Muscle of leg (tissue), 3 donors: ENCODE measurements at regions not wholly inside any gene's neighbourhood (a gene's known extent, or its start where the extent isn't known, plus 50 kb on each side); places are given as distances from the start of the nearest gene placed in this dataset.
"Not testable (repeated sequence)": the region's sequence is repeated elsewhere in the genome, so short reads cannot be mapped to it uniquely, and the experiment has no call there.

ENCODE experiments used
- DNase-seq: peaks from one replicate; pipeline ENCODE4 v3.0.0; 2013
- H3K27ac ChIP-seq: one replicate; pipeline ENCODE4 v1.5.1; 2013; ENCODE audit warnings: mild to moderate bottlenecking, low read length, control low read depth
- H3K27me3 ChIP-seq: one replicate; pipeline ENCODE4 v1.6.1; 2013; ENCODE audit warnings: low read length; ENCODE audit not compliant: control insufficient read depth, insufficient read depth
- H3K36me3 ChIP-seq: one replicate; pipeline ENCODE4 v1.6.1; 2013; ENCODE audit warnings: low read length; ENCODE audit not compliant: control insufficient read depth, insufficient read depth
- H3K4me1 ChIP-seq: one replicate; pipeline ENCODE4 v1.6.1; 2013; ENCODE audit warnings: low read length; ENCODE audit not compliant: control insufficient read depth, insufficient read depth
- H3K4me3 ChIP-seq: one replicate; pipeline ENCODE4 v1.5.1; 2013; ENCODE audit warnings: low read length, control low read depth
- H3K9me3 ChIP-seq: replicated peaks from 2 replicates; pipeline ENCODE4 v1.6.1; 2013; ENCODE audit warnings: low read depth, low read length; ENCODE audit not compliant: control insufficient read depth
- WGBS: methylation state at CpG from one replicate; pipeline ENCODE4 v1.1.5; 2013; ENCODE audit warnings: missing lambda C conversion rate; ENCODE audit not compliant: insufficient coverage; 5-methylcytosine and 5-hydroxymethylcytosine counted together

DNA sequence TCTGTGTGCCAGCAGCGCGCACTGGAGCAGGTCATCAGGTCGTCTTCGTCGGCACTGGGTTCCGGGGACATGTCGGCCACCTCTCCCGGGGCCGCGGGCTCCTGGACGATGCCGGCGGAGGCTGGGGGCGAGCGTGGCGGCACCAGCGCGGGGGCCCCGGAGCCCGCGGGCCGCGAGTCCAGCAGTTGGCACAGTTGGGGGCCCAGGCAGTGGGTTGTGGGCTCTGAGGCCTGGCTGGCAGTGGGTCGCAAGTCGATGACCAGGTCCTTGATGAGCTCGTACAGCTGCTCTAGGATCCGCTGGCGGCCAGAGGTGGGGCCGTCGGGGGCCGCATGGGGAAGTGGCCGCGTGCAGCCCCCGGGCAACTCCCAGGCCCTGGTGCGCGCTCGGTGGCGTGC is 300.5 kb downstream of the CCDC74A start:
- Histone ChIP-seq H3K27me3 (no peaks in the 10 kb centered on the region), H3K27ac (no peak overlapping the region), H3K4me3 (no peak overlapping the region), H3K36me3 (no peaks in the 10 kb centered on the region), H3K9me3 (no peaks in the 10 kb centered on the region), H3K4me1 (no peaks in the 10 kb centered on the region)
- WGBS = 95% methylated on average over 24 of the region's 38 CpGs
- DNase-seq = no peak

- not testable (repeated sequence) for H3K27me3 ChIP-seq, DNase-seq, H3K4me3 ChIP-seq, H3K4me1 ChIP-seq, H3K36me3 ChIP-seq, H3K27ac ChIP-seq, H3K9me3 ChIP-seq
- WGBS = 91% methylated on average over 66 of the region's 72 CpGs
These were observed 301.2 kb downstream of the CCDC74A start for GRCh38 chr2:131828633-131829455.

DNA sequence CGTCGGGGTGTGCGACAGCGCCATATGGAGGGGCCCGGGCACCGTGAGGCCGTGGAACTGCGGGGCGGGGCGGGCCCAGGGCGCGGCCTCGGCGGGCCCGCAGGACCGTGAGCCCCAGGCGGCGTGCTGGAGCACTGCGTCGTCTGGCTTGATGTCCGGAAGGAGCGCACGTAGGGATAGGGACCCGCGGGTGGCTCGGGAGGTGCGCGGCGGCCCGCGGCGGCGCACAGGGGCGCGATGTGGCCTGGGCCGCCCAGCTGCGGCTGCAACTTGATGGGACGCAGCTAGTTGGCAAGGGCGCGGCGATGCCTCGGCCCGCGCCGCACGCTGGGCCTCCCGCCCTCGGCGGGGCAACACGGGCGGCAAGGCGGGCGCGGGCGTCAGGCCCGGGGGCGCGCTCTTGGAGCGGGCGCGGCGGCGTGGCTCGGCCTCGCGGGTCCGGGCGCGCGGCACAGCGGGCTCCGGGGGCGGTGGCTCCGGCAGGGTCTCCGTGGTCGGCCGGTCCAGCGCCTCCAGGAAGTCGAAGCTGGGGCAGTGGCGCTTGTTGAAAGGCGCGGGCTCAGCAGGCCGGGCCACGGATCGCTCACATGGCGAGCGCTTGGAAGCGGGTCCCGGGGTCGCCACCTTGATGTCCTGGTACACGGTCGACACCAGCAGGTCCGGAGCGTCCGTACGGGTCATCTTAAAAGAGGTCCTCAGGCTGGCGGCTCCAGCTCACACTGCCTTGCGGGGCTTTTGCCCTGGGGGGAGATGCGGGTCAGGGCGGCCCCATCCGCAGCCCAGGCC is 302.0 kb downstream of the CCDC74A start:
- not testable (repeated sequence) for H3K4me1 ChIP-seq, H3K27ac ChIP-seq, H3K36me3 ChIP-seq, H3K4me3 ChIP-seq, H3K9me3 ChIP-seq, DNase-seq, H3K27me3 ChIP-seq
- 20% methylated on average over 100 of the region's 101 CpGs for WGBS

DNA sequence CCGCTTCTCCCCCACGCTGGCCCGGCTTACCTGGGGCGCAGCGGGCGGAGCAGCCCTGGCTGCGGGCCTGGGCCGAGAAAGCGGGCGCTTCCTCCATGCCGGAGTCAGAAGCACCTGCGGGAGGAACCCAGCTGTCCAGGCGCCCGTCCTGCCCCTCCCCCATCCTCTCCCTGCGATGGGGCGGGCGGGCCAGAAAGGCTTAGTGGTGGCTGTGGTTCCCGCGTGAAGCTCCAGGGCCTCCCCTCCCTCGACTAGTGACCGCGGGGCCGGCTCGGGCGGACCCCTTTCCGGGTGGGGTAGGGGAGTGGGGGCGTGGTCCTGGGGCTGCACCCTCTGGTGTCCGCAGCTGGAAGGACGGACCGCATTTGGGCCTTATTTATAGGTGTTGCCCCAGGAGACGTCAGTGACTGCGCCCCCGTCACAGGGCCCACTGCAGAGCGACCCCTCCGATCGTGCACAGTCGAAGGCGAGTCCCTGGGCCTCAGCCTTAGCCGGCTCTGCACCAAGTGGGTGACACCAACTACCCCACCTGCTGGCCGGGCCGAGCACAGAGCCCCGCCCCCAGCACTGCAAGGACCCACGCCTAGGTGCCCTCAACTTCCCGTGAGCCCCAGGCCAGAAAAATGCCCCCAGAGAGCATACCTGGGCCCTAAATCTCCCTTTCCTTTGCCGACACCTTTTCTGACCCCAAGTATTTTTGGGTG is 302.7 kb downstream of the CCDC74A start:
- not testable (repeated sequence) for H3K4me1 ChIP-seq, H3K27me3 ChIP-seq, H3K4me3 ChIP-seq, H3K36me3 ChIP-seq, DNase-seq, H3K9me3 ChIP-seq, H3K27ac ChIP-seq
- WGBS = 76% methylated on average over 25 of the region's 45 CpGs

DNA sequence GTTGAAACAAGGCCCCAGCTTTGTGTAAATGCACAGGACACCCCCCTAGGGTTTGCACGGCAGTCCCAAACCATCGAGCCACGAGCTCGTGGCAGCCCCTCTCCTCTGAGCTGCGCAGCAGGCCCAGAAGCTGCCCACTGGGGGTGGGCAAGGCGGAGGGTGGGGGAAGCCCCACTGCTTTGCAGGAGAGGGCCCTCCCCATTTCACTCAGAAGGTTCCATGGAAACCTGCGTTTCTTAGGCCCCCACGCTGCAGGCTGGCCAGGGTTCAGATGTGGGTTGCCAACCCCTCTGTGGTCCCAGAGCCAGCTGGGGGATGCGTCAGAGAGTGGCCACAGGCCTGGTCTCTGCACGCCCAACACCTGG is 303.2 kb downstream of the CCDC74A start:
- not testable (repeated sequence) for H3K27me3 ChIP-seq, H3K27ac ChIP-seq
- 58% methylated on average over 2 of the region's 10 CpGs for WGBS

DNA sequence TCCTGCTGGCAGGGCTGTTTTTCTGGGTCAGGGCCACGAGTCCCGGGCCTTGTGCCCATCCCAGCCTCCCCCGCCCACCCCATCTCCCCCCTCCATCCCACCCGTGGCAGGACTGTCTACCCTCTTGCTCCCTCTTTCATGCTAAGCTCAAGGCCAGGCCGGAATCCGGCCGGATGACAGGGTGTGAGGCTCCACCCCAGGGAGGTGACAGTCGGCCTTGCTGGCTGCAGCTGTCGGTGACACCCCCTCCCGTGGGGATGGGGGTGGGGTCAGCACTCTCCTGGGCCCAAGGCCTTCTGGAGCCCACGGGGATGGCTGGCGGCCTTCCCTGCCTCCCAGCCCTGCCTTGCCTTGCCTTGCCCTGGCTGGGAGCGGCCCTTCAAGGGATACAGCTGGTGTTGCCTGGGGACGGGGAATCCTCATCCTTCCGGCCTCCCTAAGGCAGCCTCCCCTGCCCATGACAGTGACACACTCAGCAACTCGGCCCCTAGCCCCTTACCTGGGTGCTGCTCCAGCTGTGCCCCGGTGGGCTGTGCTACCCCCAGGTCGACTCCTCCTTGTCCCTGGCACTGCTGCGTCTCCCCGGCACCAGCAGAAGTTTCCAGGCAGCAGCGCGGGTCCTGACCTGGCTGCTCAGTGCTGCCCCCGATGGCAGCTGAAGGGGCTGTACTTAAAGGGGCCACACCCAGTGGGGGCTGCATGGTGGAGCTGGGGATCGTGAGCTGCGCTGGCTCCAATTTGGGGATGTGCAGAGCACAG is 303.9 kb downstream of the CCDC74A start:
- 45% methylated on average over 15 of the region's 25 CpGs for WGBS
- H3K4me1 ChIP-seq, H3K27me3 ChIP-seq, H3K4me3 ChIP-seq, H3K9me3 ChIP-seq, H3K36me3 ChIP-seq, H3K27ac ChIP-seq, DNase-seq: not testable (repeated sequence)

More for the DNA sequence above, 303.2 kb downstream of the CCDC74A start:
- H3K4me1 ChIP-seq, H3K9me3 ChIP-seq, H3K4me3 ChIP-seq, DNase-seq, H3K36me3 ChIP-seq: not testable (repeated sequence)

DNA sequence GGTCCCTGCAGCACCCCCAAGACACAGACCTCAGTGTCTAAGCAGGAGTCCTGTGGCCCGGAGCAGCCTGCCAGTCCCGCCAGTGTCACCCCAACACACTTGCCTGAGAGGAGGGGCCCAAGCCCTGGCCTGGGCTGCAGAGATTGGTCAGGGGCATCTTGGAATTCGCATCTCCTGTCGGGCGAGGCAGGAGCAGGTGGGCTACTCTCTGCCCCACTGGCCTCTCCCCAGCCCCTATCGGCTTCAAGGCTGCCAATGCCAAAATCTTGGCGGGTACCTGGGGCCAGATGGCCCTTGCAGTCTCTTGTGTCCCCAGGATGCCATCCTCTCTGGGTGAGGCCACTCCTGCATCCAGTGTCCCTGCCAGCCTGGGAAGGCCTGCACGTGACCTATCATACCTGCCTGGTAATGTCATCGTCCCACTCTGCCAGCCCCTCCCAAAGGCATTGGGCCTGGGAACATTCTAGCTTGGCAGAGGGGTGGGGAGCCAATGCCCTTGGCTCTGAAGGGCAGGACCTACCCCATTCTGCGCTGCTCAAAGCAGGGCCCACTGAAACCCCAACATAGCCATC is 304.6 kb downstream of the CCDC74A start:
- 86% methylated on average over 7 of the region's 10 CpGs for WGBS
- H3K4me1 ChIP-seq, DNase-seq, H3K27me3 ChIP-seq, H3K9me3 ChIP-seq, H3K4me3 ChIP-seq, H3K27ac ChIP-seq, H3K36me3 ChIP-seq: not testable (repeated sequence)

- H3K4me1 ChIP-seq, H3K36me3 ChIP-seq, H3K4me3 ChIP-seq, H3K9me3 ChIP-seq, H3K27ac ChIP-seq, H3K27me3 ChIP-seq, DNase-seq: not testable (repeated sequence)
- WGBS = 67% methylated on average over 1 of the region's 4 CpGs
These were observed 305.2 kb downstream of the CCDC74A start for GRCh38 chr2:131832917-131833316.

DNA sequence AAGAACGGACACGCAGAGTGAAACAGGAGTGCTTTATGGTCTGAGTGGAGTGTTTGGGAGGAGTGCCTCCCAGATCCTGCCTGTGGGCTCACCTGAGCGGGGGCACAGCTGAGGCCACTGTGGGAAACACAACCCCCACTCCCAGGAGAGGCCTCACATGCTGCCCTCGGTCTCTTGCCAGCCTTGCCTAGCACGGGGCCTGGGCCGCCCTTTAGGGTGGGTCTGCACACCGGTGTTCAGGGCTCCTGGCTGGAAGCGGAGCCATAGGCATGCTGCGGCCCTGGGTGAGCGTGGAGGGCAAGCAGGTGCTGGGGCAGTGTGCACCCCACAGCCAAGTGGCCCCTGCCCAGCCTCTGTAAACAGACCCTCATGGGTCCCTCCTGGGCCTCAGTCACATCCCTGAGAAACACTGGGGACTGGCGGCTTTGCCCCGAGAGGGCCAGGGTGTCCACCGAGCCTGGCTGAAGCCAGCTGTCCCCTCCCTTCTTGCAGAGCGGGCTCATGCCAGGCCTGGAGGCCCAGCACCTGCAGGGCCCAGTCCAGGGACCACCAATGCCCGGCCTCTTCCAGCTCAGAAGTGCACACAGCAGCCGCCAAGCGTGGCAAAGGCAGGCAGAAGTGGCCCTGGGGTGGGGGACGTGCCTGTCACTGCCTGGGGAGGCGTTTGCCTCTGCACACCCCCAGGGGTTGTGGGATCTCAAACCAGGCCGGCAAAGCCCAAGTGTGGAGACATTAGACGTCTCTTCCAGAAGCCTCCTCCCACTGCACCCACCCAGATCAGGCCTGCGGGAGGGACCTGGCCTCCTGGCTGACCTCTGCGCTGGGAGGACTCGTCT is 305.9 kb downstream of the CCDC74A start:
- H3K27ac ChIP-seq = not testable (repeated sequence)

More for the DNA sequence above, 305.9 kb downstream of the CCDC74A start:
- not testable (repeated sequence) for H3K36me3 ChIP-seq, H3K27me3 ChIP-seq, H3K4me3 ChIP-seq, DNase-seq, H3K4me1 ChIP-seq, H3K9me3 ChIP-seq
- 68% methylated on average over 15 of the region's 24 CpGs for WGBS
